Adrenal gland (tissue), 9 donors: ENCODE measurements at regions not wholly inside any gene's neighbourhood (a gene's known extent, or its start where the extent isn't known, plus 50 kb on each side); places are given as distances from the start of the nearest gene placed in this dataset.

Experiments
- DNase-seq, 7 donors: peaks; one replicate each; pipeline ENCODE4 v3.0.0-alpha.2; 2019 to 2020
- H3K27ac ChIP-seq, 5 donors: fragments of 200-600 bp; sonication (generic) in 4 of 5; 1 replicate in 3 of 5; 2 replicates in 2 of 5; pipeline versions ENCODE4 v1.5.1 to v1.8.0; 2016 to 2020; ENCODE audit warnings: mild to moderate bottlenecking in 1 of 5
- H3K27me3 ChIP-seq: fragments of 200-600 bp; 2 replicates; pipeline ENCODE4 v1.8.0; 2021
- H3K36me3 ChIP-seq, 2 donors: fragments of 200-600 bp; replicated peaks in 1 of 2; 1 replicate in 1 of 2; 2 replicates in 1 of 2; pipeline versions ENCODE4 v1.5.1 to v1.8.0; 2018 to 2022
- H3K4me1 ChIP-seq, 2 donors: fragments of 200-600 bp; replicated peaks in 1 of 2; 1 replicate in 1 of 2; 2 replicates in 1 of 2; pipeline versions ENCODE4 v1.5.1 to v1.8.0; 2018 to 2021
- H3K4me3 ChIP-seq, 4 donors: fragments of 200-600 bp; sonication (generic) in 3 of 4; one replicate each; pipeline ENCODE4 v1.5.1; 2016 to 2018
- H3K9me3 ChIP-seq, 3 donors: fragments of 200-600 bp; sonication (generic) in 1 of 3; replicated peaks in 1 of 3; 1 replicate in 2 of 3; 2 replicates in 1 of 3; pipeline versions ENCODE4 v1.5.1 to v1.8.0; 2016 to 2021
- POLR2A ChIP-seq, 2 donors: fragments of 450-650 bp; IDR thresholded peaks; one replicate each; pipeline ENCODE4 v1.6.1; 2017; ENCODE audit warnings: antibody characterized with exemption in 2 of 2, mild to moderate bottlenecking in 2 of 2, moderate library complexity in 1 of 2
- WGBS, 4 donors: extraction: QIAGEN DNeasy Blood & Tissue Kit in 2 of 4; methylation state at CpG; one replicate each; pipeline versions ENCODE4 v1.1.5 to v1.1.7; 2013 to 2017; 5-methylcytosine and 5-hydroxymethylcytosine counted together
- intact Hi-C, 2 donors: fragments of 100-400 bp; cut with DNase I; formaldehyde crosslinking; loops; one replicate each; pipeline versions ENCODE4 v1.14.1 to v1.15.0; 2022 to 2023
- TF ChIP-seq, protein P1 (sequence below), 6 experiments: fragments of 450-650 bp in 4 of 6; fragments of 200-600 bp in 2 of 6; sonication (generic) in 1 of 6; IDR thresholded peaks; 1 replicate in 5 of 6; 2 replicates in 1 of 6; pipeline versions ENCODE4 v1.5.1 to v1.8.0; 2016 to 2021; ENCODE audit warnings: antibody characterized with exemption in 6 of 6, mild to moderate bottlenecking in 2 of 6, moderate library complexity in 1 of 6
- donor health status: healthy with polysubstance abuse.
- donor health status: Bipolar disorder and iron deficiency.
- donor health status: DM: yes; HTN: yes; CAD: no.
- donor health status: DM: no; HTN: no; CAD: no.
- donor health status: DM: no; HTN: no; CAD: no.

GRCh38 chr15:93780073-93780472 lies 451.3 kb upstream of the MCTP2 start:
- no peaks in the 10 kb centered on the region for H3K27me3 ChIP-seq
- WGBS, 4 donors, result 70 to 88% (median 76%) methylated on average over 4 of the region's 4 CpGs
- no peaks in the 10 kb centered on the region for H3K9me3 ChIP-seq
- H3K4me1 ChIP-seq, result no peaks in the 10 kb centered on the region
- DNase-seq, result no peak
- intact Hi-C loops, result no loop called here
- TF ChIP-seq, protein P1, sequence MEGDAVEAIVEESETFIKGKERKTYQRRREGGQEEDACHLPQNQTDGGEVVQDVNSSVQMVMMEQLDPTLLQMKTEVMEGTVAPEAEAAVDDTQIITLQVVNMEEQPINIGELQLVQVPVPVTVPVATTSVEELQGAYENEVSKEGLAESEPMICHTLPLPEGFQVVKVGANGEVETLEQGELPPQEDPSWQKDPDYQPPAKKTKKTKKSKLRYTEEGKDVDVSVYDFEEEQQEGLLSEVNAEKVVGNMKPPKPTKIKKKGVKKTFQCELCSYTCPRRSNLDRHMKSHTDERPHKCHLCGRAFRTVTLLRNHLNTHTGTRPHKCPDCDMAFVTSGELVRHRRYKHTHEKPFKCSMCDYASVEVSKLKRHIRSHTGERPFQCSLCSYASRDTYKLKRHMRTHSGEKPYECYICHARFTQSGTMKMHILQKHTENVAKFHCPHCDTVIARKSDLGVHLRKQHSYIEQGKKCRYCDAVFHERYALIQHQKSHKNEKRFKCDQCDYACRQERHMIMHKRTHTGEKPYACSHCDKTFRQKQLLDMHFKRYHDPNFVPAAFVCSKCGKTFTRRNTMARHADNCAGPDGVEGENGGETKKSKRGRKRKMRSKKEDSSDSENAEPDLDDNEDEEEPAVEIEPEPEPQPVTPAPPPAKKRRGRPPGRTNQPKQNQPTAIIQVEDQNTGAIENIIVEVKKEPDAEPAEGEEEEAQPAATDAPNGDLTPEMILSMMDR (IDR thresholded peaks at IDR 0.05), result no peak
- TF ChIP-seq POLR2A (IDR thresholded peaks at IDR 0.05), result no peak
- no peak overlapping the region for H3K4me3 ChIP-seq
- no peaks in the 10 kb centered on the region for H3K36me3 ChIP-seq
- H3K27ac ChIP-seq, result no peak overlapping the region

DNA sequence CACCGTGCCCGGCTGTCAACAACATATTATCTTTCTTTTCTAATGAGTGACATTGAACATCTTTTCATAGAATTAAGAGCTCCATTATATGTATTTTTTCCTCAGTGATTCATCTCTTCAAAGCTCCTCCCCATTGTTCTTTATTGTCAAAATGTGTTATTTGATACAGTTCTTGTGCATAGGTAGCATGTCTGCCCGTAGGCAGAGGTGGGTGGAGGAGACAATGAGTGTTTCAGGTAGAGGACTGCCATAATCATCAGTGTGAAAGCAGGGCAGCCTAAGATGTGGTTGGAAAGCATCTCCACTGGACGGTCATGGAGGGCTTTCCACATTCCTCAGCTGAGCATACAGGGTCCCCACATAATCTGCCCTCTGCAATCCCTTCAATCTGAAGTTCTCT lies 452.0 kb upstream of the MCTP2 start:
- Histone ChIP-seq H3K9me3 (no peaks in the 10 kb centered on the region), H3K4me3 (no peak overlapping the region), H3K4me1 (no peaks in the 10 kb centered on the region), H3K27me3 (no peaks in the 10 kb centered on the region), H3K36me3 (no peaks in the 10 kb centered on the region), H3K27ac (no peak overlapping the region)
- DNase-seq, result no peak
- TF ChIP-seq, protein P1 (IDR thresholded peaks at IDR 0.05), result no peak
- no peak for TF ChIP-seq POLR2A (IDR thresholded peaks at IDR 0.05)
- intact Hi-C loops, result no loop called here
- 80 to 88% (median 82%) methylated on average over 4 of the region's 4 CpGs for WGBS, 4 donors

DNA sequence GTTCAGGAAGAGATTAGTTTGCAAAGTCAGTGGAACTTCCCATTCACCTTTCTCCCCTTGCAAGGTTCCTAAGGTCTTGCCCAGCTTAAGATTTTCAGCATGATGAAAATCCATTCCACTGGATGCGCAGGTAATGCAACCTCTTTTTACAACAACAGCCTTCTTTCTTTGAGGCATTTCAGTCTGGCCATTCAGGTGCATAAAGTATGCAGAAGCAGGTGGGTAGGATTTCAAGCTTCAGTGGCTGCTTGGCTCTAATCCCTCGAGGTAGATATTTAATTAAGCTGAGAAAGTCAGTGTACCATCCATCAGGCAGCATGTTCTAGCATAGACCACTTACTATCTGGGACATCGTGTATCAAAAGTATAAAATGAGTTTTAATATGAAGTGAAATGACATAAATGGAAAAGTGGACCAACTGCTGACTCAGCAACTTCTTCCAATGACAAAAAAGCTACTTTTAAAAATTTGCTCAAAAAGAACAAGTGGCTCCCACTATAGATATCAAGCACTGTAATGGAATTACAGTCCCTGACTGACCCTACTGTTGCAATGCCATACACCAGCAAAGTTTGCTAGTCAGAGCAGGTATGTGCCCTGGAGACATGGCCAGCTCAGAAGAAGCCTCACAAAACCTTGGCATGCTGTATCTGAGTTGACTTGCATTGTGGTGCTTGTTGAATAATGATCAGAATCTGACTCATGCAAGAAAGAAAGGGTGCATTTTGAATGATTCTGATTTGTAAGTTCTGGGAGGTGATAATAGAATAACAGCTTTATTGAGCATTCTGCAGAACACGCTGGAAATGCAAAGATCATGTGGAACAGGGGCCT lies 459.9 kb upstream of the MCTP2 start:
- Histone ChIP-seq H3K27ac (no peak overlapping the region), H3K27me3 (no peaks in the 10 kb centered on the region), H3K36me3 (no peaks in the 10 kb centered on the region), H3K9me3 (no peaks in the 10 kb centered on the region), H3K4me1 (no peaks in the 10 kb centered on the region), H3K4me3 (no peak overlapping the region)
- intact Hi-C loops, result no loop called here
- TF ChIP-seq, protein P1 (IDR thresholded peaks at IDR 0.05), result no peak
- no peak for DNase-seq
- 75 to 85% (median 77%) methylated on average over 4 of the region's 4 CpGs for WGBS, 4 donors

DNA sequence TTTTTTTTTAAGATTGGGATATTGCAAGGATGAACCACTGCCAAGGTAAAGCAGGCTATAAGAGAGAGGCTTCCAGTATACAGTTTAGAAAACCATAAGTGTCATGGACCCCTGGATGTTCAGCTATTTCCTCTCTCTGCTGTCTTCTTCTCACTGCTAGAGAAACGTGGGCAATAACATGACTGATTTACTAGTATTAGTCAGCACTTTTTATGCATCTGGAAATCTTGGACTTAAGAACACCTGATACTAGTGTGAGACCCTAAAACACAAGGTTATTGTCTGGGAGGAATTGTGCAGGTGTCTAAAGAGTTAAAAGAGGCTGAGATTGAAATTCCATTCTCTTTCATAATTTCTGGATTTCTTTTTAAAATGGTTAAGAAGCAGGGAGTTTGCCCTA lies 460.6 kb upstream of the MCTP2 start:
- Histone ChIP-seq H3K36me3 (no peaks in the 10 kb centered on the region), H3K27ac (no peak overlapping the region), H3K4me3 (no peak overlapping the region), H3K27me3 (no peaks in the 10 kb centered on the region), H3K9me3 (no peaks in the 10 kb centered on the region), H3K4me1 (no peaks in the 10 kb centered on the region)
- intact Hi-C loops, result no loop called here
- 20 to 46% (median 32%) methylated on average over 1 of the region's 1 CpG for WGBS, 4 donors
- no peak for DNase-seq
- TF ChIP-seq, protein P1 (IDR thresholded peaks at IDR 0.05), result no peak
- TF ChIP-seq POLR2A (IDR thresholded peaks at IDR 0.05), result no peak
